Astrocyte of the hippocampus (primary cell): ENCODE measurements at regions not wholly inside any gene's neighbourhood (a gene's known extent, or its start where the extent isn't known, plus 50 kb on each side); places are given as distances from the start of the nearest gene placed in this dataset.
"Not testable (repeated sequence)": the region's sequence is repeated elsewhere in the genome, so short reads cannot be mapped to it uniquely, and the experiment has no call there.

Source experiments
- DNase-seq: peaks from one replicate; pipeline ENCODE4 v3.0.0; 2011; ENCODE audit warnings: low read depth, low spot score

GRCh38 chr1:190975827-190976226 lies 498.2 kb upstream of the BRINP3 start:
- no peak for DNase-seq

GRCh38 chr1:191002768-191003167 lies 525.1 kb upstream of the BRINP3 start:
- DNase-seq: no peak

GRCh38 chr1:191016765-191017164 lies 539.1 kb upstream of the BRINP3 start:
- DNase-seq: no peak

GRCh38 chr1:191022856-191023255 lies 545.2 kb upstream of the BRINP3 start:
- peak; percentile 51 for DNase-seq

- no peak for DNase-seq
Measured at GRCh38 chr1:191025896-191026642, 548.4 kb upstream of the BRINP3 start.

GRCh38 chr1:191026828-191027227 lies 549.2 kb upstream of the BRINP3 start:
- DNase-seq: no peak

GRCh38 chr1:191034132-191034531 lies 556.5 kb upstream of the BRINP3 start:
- DNase-seq: no peak

- peak; percentile 2 for DNase-seq
Measured at GRCh38 chr1:191043066-191043465, 565.4 kb upstream of the BRINP3 start.

- DNase-seq: no peak
Measured at GRCh38 chr1:191049781-191050180, 572.1 kb upstream of the BRINP3 start.

GRCh38 chr1:191052888-191053287 lies 575.2 kb upstream of the BRINP3 start:
- no peak for DNase-seq

GRCh38 chr1:191065346-191065745 lies 587.7 kb upstream of the BRINP3 start:
- DNase-seq: no peak

- no peak for DNase-seq
Measured at GRCh38 chr1:191065771-191066170, 588.1 kb upstream of the BRINP3 start.

GRCh38 chr1:191074881-191075280 lies 597.2 kb upstream of the BRINP3 start:
- no peak for DNase-seq

- DNase-seq: not testable (repeated sequence)
Measured at GRCh38 chr1:191083090-191083489, 605.4 kb upstream of the BRINP3 start.

GRCh38 chr1:191085121-191085520 lies 607.5 kb upstream of the BRINP3 start:
- DNase-seq: no peak

- no peak for DNase-seq
Measured at GRCh38 chr1:191086910-191087309, 609.2 kb upstream of the BRINP3 start.

GRCh38 chr1:191096405-191096804 lies 618.7 kb upstream of the BRINP3 start:
- no peak for DNase-seq

GRCh38 chr1:191099696-191100095 lies 622.0 kb upstream of the BRINP3 start:
- no peak for DNase-seq

GRCh38 chr1:191101960-191102359 lies 624.3 kb upstream of the BRINP3 start:
- DNase-seq: no peak

- DNase-seq: no peak
Measured at GRCh38 chr1:191125950-191126349, 648.3 kb upstream of the BRINP3 start.

GRCh38 chr1:191134796-191135195 lies 657.1 kb upstream of the BRINP3 start:
- peak; percentile 66 for DNase-seq

GRCh38 chr1:191140038-191140437 lies 662.4 kb upstream of the BRINP3 start:
- DNase-seq: no peak

GRCh38 chr1:191142748-191143147 lies 665.1 kb upstream of the BRINP3 start:
- no peak for DNase-seq

GRCh38 chr1:191145834-191146233 lies 668.2 kb upstream of the BRINP3 start:
- no peak for DNase-seq
